ENCODE measurements at regions not wholly inside any gene's neighbourhood (a gene's known extent, or its start where the extent isn't known, plus 50 kb on each side); places are given as distances from the start of the nearest gene placed in this dataset.

DNA sequence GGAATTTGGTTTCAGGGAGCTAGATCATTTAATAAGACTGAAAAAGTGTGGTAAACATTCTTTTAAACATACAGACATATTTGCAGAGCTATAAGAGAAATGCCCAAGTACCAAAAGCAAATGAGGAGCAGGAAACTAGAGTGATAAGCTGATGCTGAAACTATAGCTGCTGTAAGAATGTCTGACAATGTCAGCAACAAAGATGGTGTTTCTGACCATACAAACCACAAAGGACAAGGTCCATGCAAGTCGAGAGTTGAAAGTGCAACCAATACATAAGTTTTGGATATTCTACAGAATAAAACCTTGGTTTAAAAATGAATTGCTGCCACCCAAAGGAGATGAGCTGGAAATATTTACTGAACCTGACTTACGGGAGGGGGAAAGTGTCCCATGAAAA, 610.2 kb downstream of the TBL1XR1 start:
- TF ChIP-seq POLR2AphosphoS5 (IDR thresholded peaks at IDR 0.05; ENCODE audit: low read depth, low read length) (no peak), POLR2A (IDR thresholded peaks at IDR 0.05; ENCODE audit: low read depth, low read length) (no peak), TAF1 (IDR thresholded peaks at IDR 0.05; ENCODE audit: low read depth, low read length) (no peak)

Measured in GM12891 (cell line).